ENCODE measurements at regions not wholly inside any gene's neighbourhood (a gene's known extent, or its start where the extent isn't known, plus 50 kb on each side); places are given as distances from the start of the nearest gene placed in this dataset.

- H3K4me1 ChIP-seq (ENCODE audit: low read length), result no peaks in the 10 kb centered on the region
- H3K27ac ChIP-seq (ENCODE audit: low read length), result no peak overlapping the region
- H3K9ac ChIP-seq (ENCODE audit: low read length), result no peak overlapping the region
- no peaks in the 10 kb centered on the region for H3K9me2 ChIP-seq (replicated peaks; ENCODE audit: insufficient read depth, low read length)
- no peaks in the 10 kb centered on the region for H3K27me3 ChIP-seq (replicated peaks; ENCODE audit: insufficient read depth, low read length)
- no peak overlapping the region for H2AFZ ChIP-seq (ENCODE audit: low read length)
- no peak overlapping the region for H3K4me2 ChIP-seq (ENCODE audit: low read depth, low read length)
- H4K20me1 ChIP-seq (ENCODE audit: insufficient read depth, low read length), result no peaks in the 10 kb centered on the region
- no peaks in the 10 kb centered on the region for H3F3A ChIP-seq (ENCODE audit: insufficient read depth, low read length)
- no peak for TF ChIP-seq CTCF (IDR thresholded peaks at IDR 0.05; ENCODE audit: low read length)
- no peak for TF ChIP-seq EZH2 (optimal IDR thresholded peaks at IDR 0.05; ENCODE audit: low read depth, low read length)
- no peak for TF ChIP-seq EZH2phosphoT487 (IDR thresholded peaks at IDR 0.05; ENCODE audit: low read length)
- H3K4me3 ChIP-seq (ENCODE audit: low read length), result no peak overlapping the region
- no peak for DNase-seq
- no peaks in the 10 kb centered on the region for H3K36me3 ChIP-seq (replicated peaks; ENCODE audit: insufficient read depth, low read length)
- no peaks in the 10 kb centered on the region for H3K79me2 ChIP-seq (ENCODE audit: low read length)
- H3K9me3 ChIP-seq (replicated peaks; ENCODE audit: insufficient read depth, low read length), result no peaks in the 10 kb centered on the region
These were observed 252.1 kb downstream of the LURAP1L start for GRCh38 chr9:13026956-13027355.

GRCh38 chr9:13027879-13028278, 251.6 kb downstream of the MPDZ start:
- H3K9me2 ChIP-seq (replicated peaks; ENCODE audit: insufficient read depth, low read length), result no peaks in the 10 kb centered on the region
- H2AFZ ChIP-seq (ENCODE audit: low read length), result no peak overlapping the region
- H3K4me1 ChIP-seq (ENCODE audit: low read length), result no peaks in the 10 kb centered on the region
- no peaks in the 10 kb centered on the region for H3K27me3 ChIP-seq (replicated peaks; ENCODE audit: insufficient read depth, low read length)
- no peak overlapping the region for H3K9ac ChIP-seq (ENCODE audit: low read length)
- no peaks in the 10 kb centered on the region for H3F3A ChIP-seq (ENCODE audit: insufficient read depth, low read length)
- H3K27ac ChIP-seq (ENCODE audit: low read length), result no peak overlapping the region
- no peak overlapping the region for H3K4me3 ChIP-seq (ENCODE audit: low read length)
- no peak for DNase-seq
- H3K4me2 ChIP-seq (ENCODE audit: low read depth, low read length), result no peak overlapping the region
- TF ChIP-seq EZH2 (optimal IDR thresholded peaks at IDR 0.05; ENCODE audit: low read depth, low read length) (no peak), CTCF (IDR thresholded peaks at IDR 0.05; ENCODE audit: low read length) (no peak), EZH2phosphoT487 (IDR thresholded peaks at IDR 0.05; ENCODE audit: low read length) (no peak)
- no peaks in the 10 kb centered on the region for H3K36me3 ChIP-seq (replicated peaks; ENCODE audit: insufficient read depth, low read length)
- H3K9me3 ChIP-seq (replicated peaks; ENCODE audit: insufficient read depth, low read length), result no peaks in the 10 kb centered on the region
- H3K79me2 ChIP-seq (ENCODE audit: low read length), result no peaks in the 10 kb centered on the region
- H4K20me1 ChIP-seq (ENCODE audit: insufficient read depth, low read length), result no peaks in the 10 kb centered on the region

- DNase-seq, result no peak
- Histone ChIP-seq H3F3A (ENCODE audit: insufficient read depth, low read length) (no peaks in the 10 kb centered on the region), H3K9me2 (replicated peaks; ENCODE audit: insufficient read depth, low read length) (no peaks in the 10 kb centered on the region), H2AFZ (ENCODE audit: low read length) (no peak overlapping the region), H4K20me1 (ENCODE audit: insufficient read depth, low read length) (no peaks in the 10 kb centered on the region), H3K4me3 (ENCODE audit: low read length) (no peak overlapping the region), H3K4me1 (ENCODE audit: low read length) (no peaks in the 10 kb centered on the region), H3K9ac (ENCODE audit: low read length) (no peak overlapping the region), H3K4me2 (ENCODE audit: low read depth, low read length) (no peak overlapping the region), H3K36me3 (replicated peaks; ENCODE audit: insufficient read depth, low read length) (no peaks in the 10 kb centered on the region), H3K27me3 (replicated peaks; ENCODE audit: insufficient read depth, low read length) (no peaks in the 10 kb centered on the region), H3K27ac (ENCODE audit: low read length) (no peak overlapping the region), H3K79me2 (ENCODE audit: low read length) (no peaks in the 10 kb centered on the region), H3K9me3 (replicated peaks; ENCODE audit: insufficient read depth, low read length) (no peaks in the 10 kb centered on the region)
- TF ChIP-seq EZH2 (optimal IDR thresholded peaks at IDR 0.05; ENCODE audit: low read depth, low read length) (no peak), CTCF (IDR thresholded peaks at IDR 0.05; ENCODE audit: low read length) (no peak), EZH2phosphoT487 (IDR thresholded peaks at IDR 0.05; ENCODE audit: low read length) (no peak)
These were observed 246.9 kb downstream of the MPDZ start for GRCh38 chr9:13032585-13032984.
